HCT116 (cell line): ENCODE measurements at regions not wholly inside any gene's neighbourhood (a gene's known extent, or its start where the extent isn't known, plus 50 kb on each side); places are given as distances from the start of the nearest gene placed in this dataset.

Experiments used
- ATAC-seq: fragments of 200-7000 bp; cut with Tn5 transposase; 2 replicates; pipeline ENCODE4 v1.9.1; 2020; ENCODE audit warnings: mild to moderate bottlenecking, moderate library complexity
- BruUV-seq: library from RNA; stranded (reverse); fragments of 400-500 nt; replicated peaks from 2 replicates; lab custom pipeline; 2021; lab: Mats Ljungman, UMichigan
- CTCF ChIA-PET: fragments of 300-600 bp; sonication (Branson Sonifier 250); formaldehyde crosslinking; loops from one replicate; lab custom pipeline; 2021; ENCODE audit warnings: antibody characterized with exemption; lab: Charles Lee
- POLR2A ChIA-PET: fragments of 300-600, 350-600 bp; sonication (Branson Sonifier 250); formaldehyde crosslinking; loops from one replicate; lab custom pipeline; 2021; ENCODE audit warnings: antibody characterized with exemption; lab: Charles Lee
- RAD21 ChIA-PET, 2 experiments: fragments of 300-600 bp; sonication (Branson Sonifier 250); formaldehyde crosslinking; loops; one replicate each; lab custom pipeline; 2023; ENCODE audit warnings: low total read pairs in 2 of 2; ENCODE audit not compliant: uncharacterized antibody in 2 of 2, unreplicated experiment in 2 of 2, low non-redundant PET in 1 of 2; lab: Charles Lee
- DNase-seq: peaks from one replicate; pipeline ENCODE4 v3.0.0-alpha.2; 2010; ENCODE audit warnings: low read depth, low spot score
- H2AFZ ChIP-seq: fragments of 200-600 bp; shearing (Covaris generic), sonication (generic); 2 replicates; pipeline ENCODE4 v1.6.1; 2017; ENCODE audit warnings: low read depth, mixed run types, mixed read lengths, antibody characterized with exemption, low read length; ENCODE audit not compliant: poor library complexity, severe bottlenecking
- H3K27ac ChIP-seq: 2 replicates; pipeline ENCODE4 v1.5.1; 2012; ENCODE audit warnings: low read depth, low read length
- H3K27me3 ChIP-seq: fragments of 200-600 bp; sonication (generic); 2 replicates; pipeline ENCODE4 v1.6.1; 2016; ENCODE audit warnings: mixed run types, low read length, mixed read lengths; ENCODE audit not compliant: insufficient read depth
- H3K36me3 ChIP-seq, 2 experiments: fragments of 200-500 bp in 1 of 2; fragments of 200-600 bp in 1 of 2; sonication (Bioruptor generic) in 1 of 2; sonication (generic) in 1 of 2; 2 replicates each; pipeline versions ENCODE4 v1.5.1 to v1.6.1; 2014 to 2016; ENCODE audit warnings: low read length in 2 of 2, inconsistent platforms in 1 of 2, mixed read lengths in 1 of 2, mixed run types in 1 of 2; ENCODE audit not compliant: insufficient read depth in 2 of 2, control insufficient read depth in 1 of 2
- H3K4me1 ChIP-seq, 2 experiments: fragments of 200-600 bp in 1 of 2; sonication (generic) in 1 of 2; 2 replicates each; pipeline versions ENCODE4 v1.5.1 to v1.6.1; 2012 to 2017; ENCODE audit warnings: low read length in 2 of 2, inconsistent platforms in 1 of 2, mild to moderate bottlenecking in 1 of 2, mixed read lengths in 1 of 2, mixed run types in 1 of 2, moderate library complexity in 1 of 2; ENCODE audit not compliant: insufficient read depth in 2 of 2, control insufficient read depth in 1 of 2
- H3K4me2 ChIP-seq: fragments of 200-600 bp; sonication (generic); 2 replicates; pipeline ENCODE4 v1.6.1; 2017; ENCODE audit warnings: mixed run types, low read length, mixed read lengths
- H3K4me3 ChIP-seq, 2 experiments: fragments of 200-600 bp in 1 of 2; sonication (generic) in 1 of 2; replicated peaks in 1 of 2; 2 replicates each; pipeline ENCODE4 v1.5.1; 2011 to 2016; ENCODE audit warnings: low read length in 2 of 2, control low read depth in 1 of 2, low read depth in 1 of 2, mild to moderate bottlenecking in 1 of 2, mixed read lengths in 1 of 2, mixed run types in 1 of 2
- H3K79me2 ChIP-seq: fragments of 200-600 bp; sonication (generic); 2 replicates; pipeline ENCODE4 v1.6.1; 2017; ENCODE audit warnings: mild to moderate bottlenecking, mixed run types, low read length, moderate library complexity, mixed read lengths; ENCODE audit not compliant: insufficient read depth
- H3K9ac ChIP-seq: fragments of 200-600 bp; sonication (generic); 2 replicates; pipeline ENCODE4 v1.6.1; 2016; ENCODE audit warnings: low read length, mixed read lengths
- H3K9me2 ChIP-seq: fragments of 200-600 bp; sonication (generic), shearing (Covaris generic); 2 replicates; pipeline ENCODE4 v1.6.1; 2017; ENCODE audit warnings: mixed run types, mild to moderate bottlenecking, moderate library complexity; ENCODE audit not compliant: insufficient read depth
- H3K9me3 ChIP-seq, 2 experiments: fragments of 200-500 bp in 1 of 2; fragments of 200-600 bp in 1 of 2; sonication (Bioruptor generic) in 1 of 2; sonication (generic) in 1 of 2; 2 replicates each; pipeline ENCODE4 v1.6.1; 2014 to 2017; ENCODE audit warnings: low read length in 2 of 2, mixed read lengths in 2 of 2, inconsistent platforms in 1 of 2, low read depth in 1 of 2, mild to moderate bottlenecking in 1 of 2, mixed run types in 1 of 2, moderate library complexity in 1 of 2; ENCODE audit not compliant: control insufficient read depth in 1 of 2, insufficient read depth in 1 of 2
- H4K20me1 ChIP-seq: fragments of 200-600 bp; sonication (generic), shearing (Covaris generic); 2 replicates; pipeline ENCODE4 v1.6.1; 2017; ENCODE audit warnings: mixed run types, mild to moderate bottlenecking, moderate library complexity; ENCODE audit not compliant: insufficient read depth
- CBX3 ChIP-seq: IDR thresholded peaks from 2 replicates; pipeline ENCODE4 v1.6.1; 2012; ENCODE audit warnings: low read depth
- CEBPB ChIP-seq: IDR thresholded peaks from 2 replicates; pipeline ENCODE4 v1.6.1; 2012; ENCODE audit warnings: low read depth
- EGR1 ChIP-seq: IDR thresholded peaks from 2 replicates; pipeline ENCODE4 v1.6.1; 2012; ENCODE audit warnings: low read depth
- EZH2 ChIP-seq: fragments of 200-600 bp; sonication (generic); IDR thresholded peaks from 2 replicates; pipeline ENCODE4 v1.6.1; 2017; ENCODE audit warnings: antibody characterized with exemption, mixed run types
- JUND ChIP-seq: IDR thresholded peaks from 2 replicates; pipeline ENCODE4 v1.6.1; 2012
- RAD21 ChIP-seq: IDR thresholded peaks from 2 replicates; pipeline ENCODE4 v1.6.1; 2012; ENCODE audit warnings: low read depth, mild to moderate bottlenecking
- SIN3A ChIP-seq: IDR thresholded peaks from 2 replicates; pipeline ENCODE4 v1.6.1; 2012; ENCODE audit warnings: low read depth
- YY1 ChIP-seq: IDR thresholded peaks from 2 replicates; pipeline ENCODE4 v1.6.1; 2011; ENCODE audit warnings: low read length, low read depth, moderate library complexity, mild to moderate bottlenecking; ENCODE audit not compliant: insufficient replicate concordance; ENCODE audit errors: extremely low read depth
- ZFX ChIP-seq: fragments of 450-650 bp; IDR thresholded peaks from 2 replicates; pipeline ENCODE4 v1.6.1; 2017
- intact Hi-C: fragments of 100-400 bp; cut with micrococcal nuclease; formaldehyde crosslinking; loops from 2 replicates; pipeline ENCODE4 v1.10.0; 2022
- TF ChIP-seq, protein P1 (sequence below): IDR thresholded peaks from 2 replicates; pipeline ENCODE4 v1.6.1; 2012; ENCODE audit warnings: low read depth
- TF ChIP-seq, protein P2 (sequence below): IDR thresholded peaks from 2 replicates; pipeline ENCODE4 v1.6.1; 2011; ENCODE audit warnings: mild to moderate bottlenecking, low read length, moderate library complexity; ENCODE audit not compliant: insufficient replicate concordance; ENCODE audit errors: extremely low read depth
- TF ChIP-seq, protein P3 (sequence below): IDR thresholded peaks from 2 replicates; pipeline ENCODE4 v1.6.1; 2012

DNA sequence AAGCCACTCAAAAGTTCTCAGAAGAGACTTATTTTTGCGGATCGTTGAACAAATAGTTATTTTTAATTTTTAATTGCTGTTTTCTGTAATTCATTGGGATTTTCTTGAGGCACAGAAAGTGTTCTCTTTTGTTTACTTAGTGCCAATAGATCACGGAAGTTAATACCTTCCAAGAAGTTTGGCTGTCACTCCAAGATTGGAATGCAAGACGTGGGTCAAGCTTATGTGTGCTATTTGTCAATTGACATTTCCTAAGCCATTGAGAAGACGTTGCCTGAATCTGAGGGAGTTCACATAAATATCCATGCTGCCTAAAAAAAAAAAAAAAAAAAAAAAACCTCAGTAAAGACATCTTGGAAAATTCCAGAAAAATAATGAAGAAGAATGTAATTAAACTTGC is 1071.4 kb upstream of the ADGRB3 start:
- ATAC-seq: no peak

More for the DNA sequence above, 1071.4 kb upstream of the ADGRB3 start:
- no peaks in the 10 kb centered on the region for H4K20me1 ChIP-seq
- RAD21 ChIA-PET: no interaction called here
- H3K9me2 ChIP-seq: no peaks in the 10 kb centered on the region
- H3K27ac ChIP-seq: no peak overlapping the region
- peaks cover 4% of the 10 kb centered on the region in 2 experiments; a peak in 2 of 4 replicates for H3K9me3 ChIP-seq
- intact Hi-C loops: no loop called here
- H3K79me2 ChIP-seq: no peaks in the 10 kb centered on the region
- no peak overlapping the region for H2AFZ ChIP-seq
- CTCF ChIA-PET: no interaction called here
- no TSS peak for BruUV-seq
- no peaks in the 10 kb centered on the region for H3K36me3 ChIP-seq
- POLR2A ChIA-PET: no interaction called here
- no peaks in the 10 kb centered on the region for H3K27me3 ChIP-seq
- no peaks in the 10 kb centered on the region for H3K4me1 ChIP-seq
- DNase-seq: no peak
- H3K4me2 ChIP-seq: no peak overlapping the region
- no peak overlapping the region for H3K9ac ChIP-seq
- TF ChIP-seq, protein P1, sequence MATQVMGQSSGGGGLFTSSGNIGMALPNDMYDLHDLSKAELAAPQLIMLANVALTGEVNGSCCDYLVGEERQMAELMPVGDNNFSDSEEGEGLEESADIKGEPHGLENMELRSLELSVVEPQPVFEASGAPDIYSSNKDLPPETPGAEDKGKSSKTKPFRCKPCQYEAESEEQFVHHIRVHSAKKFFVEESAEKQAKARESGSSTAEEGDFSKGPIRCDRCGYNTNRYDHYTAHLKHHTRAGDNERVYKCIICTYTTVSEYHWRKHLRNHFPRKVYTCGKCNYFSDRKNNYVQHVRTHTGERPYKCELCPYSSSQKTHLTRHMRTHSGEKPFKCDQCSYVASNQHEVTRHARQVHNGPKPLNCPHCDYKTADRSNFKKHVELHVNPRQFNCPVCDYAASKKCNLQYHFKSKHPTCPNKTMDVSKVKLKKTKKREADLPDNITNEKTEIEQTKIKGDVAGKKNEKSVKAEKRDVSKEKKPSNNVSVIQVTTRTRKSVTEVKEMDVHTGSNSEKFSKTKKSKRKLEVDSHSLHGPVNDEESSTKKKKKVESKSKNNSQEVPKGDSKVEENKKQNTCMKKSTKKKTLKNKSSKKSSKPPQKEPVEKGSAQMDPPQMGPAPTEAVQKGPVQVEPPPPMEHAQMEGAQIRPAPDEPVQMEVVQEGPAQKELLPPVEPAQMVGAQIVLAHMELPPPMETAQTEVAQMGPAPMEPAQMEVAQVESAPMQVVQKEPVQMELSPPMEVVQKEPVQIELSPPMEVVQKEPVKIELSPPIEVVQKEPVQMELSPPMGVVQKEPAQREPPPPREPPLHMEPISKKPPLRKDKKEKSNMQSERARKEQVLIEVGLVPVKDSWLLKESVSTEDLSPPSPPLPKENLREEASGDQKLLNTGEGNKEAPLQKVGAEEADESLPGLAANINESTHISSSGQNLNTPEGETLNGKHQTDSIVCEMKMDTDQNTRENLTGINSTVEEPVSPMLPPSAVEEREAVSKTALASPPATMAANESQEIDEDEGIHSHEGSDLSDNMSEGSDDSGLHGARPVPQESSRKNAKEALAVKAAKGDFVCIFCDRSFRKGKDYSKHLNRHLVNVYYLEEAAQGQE: no peak
- TF ChIP-seq, protein P2, sequence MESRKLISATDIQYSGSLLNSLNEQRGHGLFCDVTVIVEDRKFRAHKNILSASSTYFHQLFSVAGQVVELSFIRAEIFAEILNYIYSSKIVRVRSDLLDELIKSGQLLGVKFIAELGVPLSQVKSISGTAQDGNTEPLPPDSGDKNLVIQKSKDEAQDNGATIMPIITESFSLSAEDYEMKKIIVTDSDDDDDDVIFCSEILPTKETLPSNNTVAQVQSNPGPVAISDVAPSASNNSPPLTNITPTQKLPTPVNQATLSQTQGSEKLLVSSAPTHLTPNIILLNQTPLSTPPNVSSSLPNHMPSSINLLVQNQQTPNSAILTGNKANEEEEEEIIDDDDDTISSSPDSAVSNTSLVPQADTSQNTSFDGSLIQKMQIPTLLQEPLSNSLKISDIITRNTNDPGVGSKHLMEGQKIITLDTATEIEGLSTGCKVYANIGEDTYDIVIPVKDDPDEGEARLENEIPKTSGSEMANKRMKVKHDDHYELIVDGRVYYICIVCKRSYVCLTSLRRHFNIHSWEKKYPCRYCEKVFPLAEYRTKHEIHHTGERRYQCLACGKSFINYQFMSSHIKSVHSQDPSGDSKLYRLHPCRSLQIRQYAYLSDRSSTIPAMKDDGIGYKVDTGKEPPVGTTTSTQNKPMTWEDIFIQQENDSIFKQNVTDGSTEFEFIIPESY: no peak
- TF ChIP-seq YY1 (no peak), JUND (no peak), EZH2 (no peak), EGR1 (no peak), ZFX (no peak), CEBPB (no peak), SIN3A (no peak), RAD21 (no peak), CBX3 (no peak)
- TF ChIP-seq, protein P3, sequence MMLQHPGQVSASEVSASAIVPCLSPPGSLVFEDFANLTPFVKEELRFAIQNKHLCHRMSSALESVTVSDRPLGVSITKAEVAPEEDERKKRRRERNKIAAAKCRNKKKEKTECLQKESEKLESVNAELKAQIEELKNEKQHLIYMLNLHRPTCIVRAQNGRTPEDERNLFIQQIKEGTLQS: no peak
- TF ChIP-seq, all 23 proteins: peak for 0
- no peak overlapping the region for H3K4me3 ChIP-seq
